Vagina (tissue), 2 donors: ENCODE measurements at regions not wholly inside any gene's neighbourhood (a gene's known extent, or its start where the extent isn't known, plus 50 kb on each side); places are given as distances from the start of the nearest gene placed in this dataset.

Source experiments
- CTCF ChIP-seq, 3 experiments: fragments of 450-650 bp in 2 of 3; fragments of 200-600 bp in 1 of 3; sonication (generic) in 1 of 3; IDR thresholded peaks; one replicate each; pipeline ENCODE4 v1.5.1; 2017 to 2019; ENCODE audit warnings: antibody characterized with exemption in 3 of 3, mild to moderate bottlenecking in 2 of 3, moderate library complexity in 2 of 3
- POLR2A ChIP-seq, 2 donors: fragments of 450-650 bp; IDR thresholded peaks; one replicate each; pipeline ENCODE4 v1.6.1; 2017; ENCODE audit warnings: antibody characterized with exemption in 2 of 2, mild to moderate bottlenecking in 2 of 2, moderate library complexity in 2 of 2
- POLR2AphosphoS5 ChIP-seq, 2 donors: sonication (generic); formaldehyde crosslinking; IDR thresholded peaks; one replicate each; pipeline ENCODE4 v1.9.0; 2017; ENCODE audit warnings: antibody characterized with exemption in 2 of 2, mild to moderate bottlenecking in 2 of 2, low read depth in 1 of 2; ENCODE audit not compliant: insufficient read depth in 1 of 2

GRCh38 chr2:58928973-58929372 is 687.8 kb upstream of the FANCL start:
- TF ChIP-seq CTCF (IDR thresholded peaks at IDR 0.05), result no peak
- TF ChIP-seq POLR2A (IDR thresholded peaks at IDR 0.05), result no peak
- TF ChIP-seq POLR2AphosphoS5 (IDR thresholded peaks at IDR 0.05; ENCODE audit: insufficient read depth in 1 of 2, low read depth in 1 of 2), result no peak
